ENCODE measurements at regions not wholly inside any gene's neighbourhood (a gene's known extent, or its start where the extent isn't known, plus 50 kb on each side); places are given as distances from the start of the nearest gene placed in this dataset.
A peak's percentile ranks its signal among the peaks of the same experiment; 100 is the strongest.

- no peak for DNase-seq (ENCODE audit: extremely low spot score, unreplicated experiment)
- Mint-ChIP-seq H3K4me3 (ENCODE audit: unreplicated experiment) (no peak overlapping the region), H3K27ac (ENCODE audit: unreplicated experiment) (peak overlapping the region; percentile 98), H3K9me3 (ENCODE audit: unreplicated experiment) (peaks cover 4% of the 10 kb centered on the region), H3K27me3 (ENCODE audit: unreplicated experiment) (no peaks in the 10 kb centered on the region), H3K4me1 (ENCODE audit: unreplicated experiment) (peaks cover 76% of the 10 kb centered on the region), H3K36me3 (ENCODE audit: unreplicated experiment) (no peaks in the 10 kb centered on the region)
- TF ChIP-seq, protein P1, sequence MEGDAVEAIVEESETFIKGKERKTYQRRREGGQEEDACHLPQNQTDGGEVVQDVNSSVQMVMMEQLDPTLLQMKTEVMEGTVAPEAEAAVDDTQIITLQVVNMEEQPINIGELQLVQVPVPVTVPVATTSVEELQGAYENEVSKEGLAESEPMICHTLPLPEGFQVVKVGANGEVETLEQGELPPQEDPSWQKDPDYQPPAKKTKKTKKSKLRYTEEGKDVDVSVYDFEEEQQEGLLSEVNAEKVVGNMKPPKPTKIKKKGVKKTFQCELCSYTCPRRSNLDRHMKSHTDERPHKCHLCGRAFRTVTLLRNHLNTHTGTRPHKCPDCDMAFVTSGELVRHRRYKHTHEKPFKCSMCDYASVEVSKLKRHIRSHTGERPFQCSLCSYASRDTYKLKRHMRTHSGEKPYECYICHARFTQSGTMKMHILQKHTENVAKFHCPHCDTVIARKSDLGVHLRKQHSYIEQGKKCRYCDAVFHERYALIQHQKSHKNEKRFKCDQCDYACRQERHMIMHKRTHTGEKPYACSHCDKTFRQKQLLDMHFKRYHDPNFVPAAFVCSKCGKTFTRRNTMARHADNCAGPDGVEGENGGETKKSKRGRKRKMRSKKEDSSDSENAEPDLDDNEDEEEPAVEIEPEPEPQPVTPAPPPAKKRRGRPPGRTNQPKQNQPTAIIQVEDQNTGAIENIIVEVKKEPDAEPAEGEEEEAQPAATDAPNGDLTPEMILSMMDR (IDR thresholded peaks at IDR 0.05) = no peak
These were observed 64.6 kb upstream of the KLF9 start for GRCh38 chr9:70478963-70479641.

GRCh38 chr9:70477907-70478480, 63.5 kb upstream of the KLF9 start:
- TF ChIP-seq, protein P1 (IDR thresholded peaks at IDR 0.05) = no peak
- DNase-seq (ENCODE audit: extremely low spot score, unreplicated experiment) = no peak
- Mint-ChIP-seq H3K4me1 (ENCODE audit: unreplicated experiment) (peaks cover 68% of the 10 kb centered on the region), H3K27me3 (ENCODE audit: unreplicated experiment) (no peaks in the 10 kb centered on the region), H3K27ac (ENCODE audit: unreplicated experiment) (peak overlapping the region; percentile 98), H3K9me3 (ENCODE audit: unreplicated experiment) (peaks cover 4% of the 10 kb centered on the region), H3K36me3 (ENCODE audit: unreplicated experiment) (no peaks in the 10 kb centered on the region), H3K4me3 (ENCODE audit: unreplicated experiment) (peak overlapping the region; percentile 6)

DNA sequence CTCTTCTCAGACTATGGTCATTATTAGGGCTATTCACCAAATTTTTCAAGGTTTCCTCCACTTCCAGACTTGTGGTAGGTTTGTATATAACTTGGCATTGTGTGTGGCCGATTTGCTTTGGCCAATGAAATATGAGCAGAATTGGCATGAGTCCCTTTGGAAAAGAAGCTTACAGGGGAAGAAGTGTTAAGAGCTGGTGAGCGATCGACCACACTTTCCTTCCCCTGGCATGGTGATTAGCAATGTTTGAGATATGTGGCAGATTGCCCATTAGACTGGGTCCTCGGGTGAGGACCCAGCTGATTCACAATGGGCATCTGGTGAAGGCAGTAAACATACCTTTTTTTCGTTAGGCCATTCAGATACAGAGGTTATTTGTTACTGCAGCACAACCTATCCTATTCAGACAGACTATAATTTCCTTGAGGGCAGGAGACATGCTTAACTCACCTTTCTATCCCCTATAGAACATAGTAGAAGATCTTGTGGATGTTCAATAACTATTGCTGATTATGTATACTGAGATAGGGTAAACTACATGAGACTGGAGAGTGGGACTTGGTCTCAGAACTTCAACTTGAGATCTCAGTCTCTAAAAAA, 62.8 kb upstream of the KLF9 start:
- TF ChIP-seq, protein P1 (IDR thresholded peaks at IDR 0.05) = no peak
- Mint-ChIP-seq H3K27me3 (ENCODE audit: unreplicated experiment) (no peaks in the 10 kb centered on the region), H3K4me1 (ENCODE audit: unreplicated experiment) (peaks cover 66% of the 10 kb centered on the region), H3K4me3 (ENCODE audit: unreplicated experiment) (no peak overlapping the region), H3K27ac (ENCODE audit: unreplicated experiment) (peak overlapping the region; percentile 98), H3K36me3 (ENCODE audit: unreplicated experiment) (no peaks in the 10 kb centered on the region), H3K9me3 (ENCODE audit: unreplicated experiment) (peaks cover 4% of the 10 kb centered on the region)
- DNase-seq (ENCODE audit: extremely low spot score, unreplicated experiment) = no peak

DNA sequence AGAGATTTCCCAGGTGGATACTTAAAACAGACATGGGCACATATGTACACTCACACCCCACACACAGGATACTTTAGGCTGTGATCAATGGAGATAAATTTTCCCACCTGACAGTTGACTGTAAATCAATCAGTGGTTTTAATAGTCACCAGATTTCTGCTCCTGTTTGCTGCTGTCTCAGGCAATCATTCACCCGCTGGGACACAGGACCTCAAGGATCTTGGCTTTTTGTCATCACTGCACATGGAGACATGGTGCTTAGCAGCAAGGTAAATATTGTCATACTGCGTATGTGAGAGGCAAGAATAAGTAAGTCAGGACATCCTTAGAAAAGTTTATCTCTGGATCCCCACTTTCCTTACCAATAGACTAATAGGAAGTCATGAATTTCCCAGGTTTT, 60.8 kb upstream of the KLF9 start:
- H3K9me3 Mint-ChIP-seq (ENCODE audit: unreplicated experiment) = peaks cover 4% of the 10 kb centered on the region
- H3K27ac Mint-ChIP-seq (ENCODE audit: unreplicated experiment) = peak overlapping the region; percentile 90
- no peak overlapping the region for H3K4me3 Mint-ChIP-seq (ENCODE audit: unreplicated experiment)
- peaks cover 63% of the 10 kb centered on the region for H3K4me1 Mint-ChIP-seq (ENCODE audit: unreplicated experiment)
- H3K27me3 Mint-ChIP-seq (ENCODE audit: unreplicated experiment) = no peaks in the 10 kb centered on the region
- DNase-seq (ENCODE audit: extremely low spot score, unreplicated experiment) = no peak
- no peaks in the 10 kb centered on the region for H3K36me3 Mint-ChIP-seq (ENCODE audit: unreplicated experiment)
- TF ChIP-seq, protein P1 (IDR thresholded peaks at IDR 0.05) = no peak

DNA sequence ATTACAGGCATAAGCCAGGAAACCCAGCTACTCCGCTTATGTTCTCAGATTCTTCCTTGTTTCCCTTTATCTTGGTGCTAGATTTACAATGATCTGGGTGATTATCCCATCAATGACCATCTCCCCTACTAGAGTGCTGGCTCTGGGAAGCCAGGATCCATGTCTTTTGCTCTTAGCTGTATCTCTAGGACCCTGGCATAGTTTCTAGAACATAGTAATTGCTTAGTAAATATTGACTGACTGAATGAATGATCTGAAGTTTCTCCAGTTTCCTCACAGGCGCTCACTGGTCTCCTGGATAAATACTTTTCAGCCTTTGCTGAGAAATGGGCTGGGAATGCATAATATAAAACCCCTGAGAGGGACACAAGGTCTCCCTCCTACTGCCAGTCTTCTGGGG, 60.0 kb upstream of the KLF9 start:
- no peaks in the 10 kb centered on the region for H3K27me3 Mint-ChIP-seq (ENCODE audit: unreplicated experiment)
- H3K4me3 Mint-ChIP-seq (ENCODE audit: unreplicated experiment) = no peak overlapping the region
- peak overlapping the region; percentile 90 for H3K27ac Mint-ChIP-seq (ENCODE audit: unreplicated experiment)
- TF ChIP-seq, protein P1 (IDR thresholded peaks at IDR 0.05) = no peak
- no peaks in the 10 kb centered on the region for H3K36me3 Mint-ChIP-seq (ENCODE audit: unreplicated experiment)
- H3K4me1 Mint-ChIP-seq (ENCODE audit: unreplicated experiment) = peaks cover 61% of the 10 kb centered on the region
- peaks cover 4% of the 10 kb centered on the region for H3K9me3 Mint-ChIP-seq (ENCODE audit: unreplicated experiment)
- DNase-seq (ENCODE audit: extremely low spot score, unreplicated experiment) = no peak
